Tibial nerve (tissue), 3 donors: ENCODE measurements at regions not wholly inside any gene's neighbourhood (a gene's known extent, or its start where the extent isn't known, plus 50 kb on each side); places are given as distances from the start of the nearest gene placed in this dataset.

Experiments used
- POLR2A ChIP-seq, 2 donors: fragments of 450-650 bp; IDR thresholded peaks; one replicate each; pipeline ENCODE4 v1.6.1; 2017; ENCODE audit warnings: antibody characterized with exemption in 2 of 2, mild to moderate bottlenecking in 2 of 2, moderate library complexity in 2 of 2
- TF ChIP-seq, protein P1 (sequence below), 5 experiments: fragments of 200-600 bp in 3 of 5; fragments of 450-650 bp in 2 of 5; sonication (generic) in 3 of 5; IDR thresholded peaks; one replicate each; pipeline ENCODE4 v1.5.1; 2016 to 2019; ENCODE audit warnings: antibody characterized with exemption in 5 of 5, mild to moderate bottlenecking in 3 of 5, moderate library complexity in 2 of 5

DNA sequence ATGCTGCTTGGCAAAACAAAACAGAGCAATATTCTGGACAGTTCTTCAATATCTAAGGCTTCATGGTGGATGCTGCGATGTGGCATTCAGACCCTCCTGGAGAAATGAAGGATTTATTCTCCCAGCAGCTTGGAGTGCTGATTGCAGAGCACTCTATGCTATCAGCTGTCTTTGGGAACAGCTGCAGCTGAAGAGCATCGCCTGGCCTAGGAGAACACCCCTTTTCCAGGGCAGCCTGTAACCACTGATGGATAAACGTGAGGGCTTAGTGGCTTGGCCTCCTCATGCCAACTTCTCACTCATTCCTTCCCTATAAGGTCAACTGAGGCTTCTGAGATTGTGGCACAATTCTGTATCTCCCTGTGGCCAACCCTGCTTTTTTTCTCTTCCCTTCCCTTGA, 638.1 kb upstream of the CNTNAP2 start:
- no peak for TF ChIP-seq POLR2A (IDR thresholded peaks at IDR 0.05)
- TF ChIP-seq, protein P1, sequence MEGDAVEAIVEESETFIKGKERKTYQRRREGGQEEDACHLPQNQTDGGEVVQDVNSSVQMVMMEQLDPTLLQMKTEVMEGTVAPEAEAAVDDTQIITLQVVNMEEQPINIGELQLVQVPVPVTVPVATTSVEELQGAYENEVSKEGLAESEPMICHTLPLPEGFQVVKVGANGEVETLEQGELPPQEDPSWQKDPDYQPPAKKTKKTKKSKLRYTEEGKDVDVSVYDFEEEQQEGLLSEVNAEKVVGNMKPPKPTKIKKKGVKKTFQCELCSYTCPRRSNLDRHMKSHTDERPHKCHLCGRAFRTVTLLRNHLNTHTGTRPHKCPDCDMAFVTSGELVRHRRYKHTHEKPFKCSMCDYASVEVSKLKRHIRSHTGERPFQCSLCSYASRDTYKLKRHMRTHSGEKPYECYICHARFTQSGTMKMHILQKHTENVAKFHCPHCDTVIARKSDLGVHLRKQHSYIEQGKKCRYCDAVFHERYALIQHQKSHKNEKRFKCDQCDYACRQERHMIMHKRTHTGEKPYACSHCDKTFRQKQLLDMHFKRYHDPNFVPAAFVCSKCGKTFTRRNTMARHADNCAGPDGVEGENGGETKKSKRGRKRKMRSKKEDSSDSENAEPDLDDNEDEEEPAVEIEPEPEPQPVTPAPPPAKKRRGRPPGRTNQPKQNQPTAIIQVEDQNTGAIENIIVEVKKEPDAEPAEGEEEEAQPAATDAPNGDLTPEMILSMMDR (IDR thresholded peaks at IDR 0.05) = no peak
